GM23338 (cell line): ENCODE measurements at regions not wholly inside any gene's neighbourhood (a gene's known extent, or its start where the extent isn't known, plus 50 kb on each side); places are given as distances from the start of the nearest gene placed in this dataset.

Source experiments
- ATAC-seq: fragments of 200-7000 bp; cut with Tn5 transposase; 3 replicates; pipeline ENCODE4 v1.9.1; 2020
- DNase-seq: peaks from one replicate; pipeline ENCODE4 v3.0.0-alpha.2; 2015; ENCODE audit warnings: low spot score
- H2AFZ ChIP-seq: fragments of 200-600 bp; sonication (generic); 2 replicates; pipeline ENCODE4 v1.8.0; 2016; ENCODE audit warnings: antibody characterized with exemption, mild to moderate bottlenecking, moderate library complexity
- H3F3A ChIP-seq: fragments of 200-600 bp; sonication (generic); replicated peaks from 2 replicates; pipeline ENCODE4 v1.8.0; 2017; ENCODE audit warnings: antibody characterized with exemption, mixed run types, low read depth
- H3K27ac ChIP-seq: fragments of 200-600 bp; sonication (generic); 2 replicates; pipeline ENCODE4 v1.6.1; 2016; ENCODE audit warnings: low read depth
- H3K27me3 ChIP-seq: fragments of 200-600 bp; sonication (generic); 2 replicates; pipeline ENCODE4 v1.8.0; 2016; ENCODE audit warnings: mild to moderate bottlenecking, mixed run types, moderate library complexity; ENCODE audit not compliant: insufficient read depth
- H3K36me3 ChIP-seq: fragments of 200-600 bp; sonication (generic); 2 replicates; pipeline ENCODE4 v1.8.0; 2016; ENCODE audit warnings: mild to moderate bottlenecking; ENCODE audit not compliant: insufficient read depth
- H3K4me1 ChIP-seq: fragments of 200-600 bp; sonication (generic); 2 replicates; pipeline ENCODE4 v1.8.0; 2016; ENCODE audit warnings: mild to moderate bottlenecking, moderate library complexity; ENCODE audit not compliant: insufficient read depth
- H3K4me2 ChIP-seq: fragments of 200-600 bp; sonication (generic); 2 replicates; pipeline ENCODE4 v1.7.1; 2017; ENCODE audit warnings: mixed run types
- H3K4me3 ChIP-seq: fragments of 200-600 bp; sonication (generic); 2 replicates; pipeline ENCODE4 v1.6.1; 2016; ENCODE audit warnings: mixed run types
- H3K79me2 ChIP-seq: fragments of 200-600 bp; sonication (generic); replicated peaks from 2 replicates; pipeline ENCODE4 v1.8.0; 2017; ENCODE audit warnings: mild to moderate bottlenecking; ENCODE audit not compliant: insufficient read depth
- H3K9me2 ChIP-seq: fragments of 200-600 bp; sonication (generic); 2 replicates; pipeline ENCODE4 v1.8.0; 2017; ENCODE audit not compliant: insufficient read depth
- H4K20me1 ChIP-seq: fragments of 200-600 bp; sonication (generic); replicated peaks from 2 replicates; pipeline ENCODE4 v1.8.0; 2017; ENCODE audit warnings: mild to moderate bottlenecking; ENCODE audit not compliant: insufficient read depth
- H3K27ac Mint-ChIP-seq: 2 replicates; pipeline ENCODE4 v1.8.0; 2020; ENCODE audit warnings: inconsistent platforms, mild to moderate bottlenecking, moderate library complexity, mixed read lengths
- H3K27me3 Mint-ChIP-seq: 3 replicates; pipeline ENCODE4 v1.8.0; 2022; ENCODE audit warnings: low read depth, mild to moderate bottlenecking, moderate library complexity, mixed read lengths, inconsistent platforms; ENCODE audit not compliant: insufficient read depth, poor library complexity
- H3K36me3 Mint-ChIP-seq: 3 replicates; pipeline ENCODE4 v1.8.0; 2021; ENCODE audit warnings: low read depth, mild to moderate bottlenecking, inconsistent platforms, moderate library complexity, mixed read lengths
- H3K4me1 Mint-ChIP-seq: 3 replicates; pipeline ENCODE4 v1.8.0; 2020; ENCODE audit warnings: mild to moderate bottlenecking, inconsistent platforms, mixed read lengths
- H3K4me3 Mint-ChIP-seq: 3 replicates; pipeline ENCODE4 v1.8.0; 2021; ENCODE audit warnings: moderate library complexity, mild to moderate bottlenecking, inconsistent platforms, mixed read lengths
- H3K9me3 Mint-ChIP-seq: 3 replicates; pipeline ENCODE4 v1.8.0; 2020; ENCODE audit warnings: moderate library complexity, mild to moderate bottlenecking, inconsistent platforms, mixed read lengths
- ETS1 ChIP-seq: IDR thresholded peaks from 2 replicates; pipeline ENCODE4 v1.6.1; 2016; ENCODE audit warnings: antibody characterized with exemption
- EZH2phosphoT487 ChIP-seq: fragments of 200-600 bp; sonication (generic); IDR thresholded peaks from one replicate; pipeline ENCODE4 v1.8.1; 2018; ENCODE audit warnings: antibody characterized with exemption; ENCODE audit not compliant: unreplicated experiment
- POLR2AphosphoS5 ChIP-seq: IDR thresholded peaks from 2 replicates; pipeline ENCODE4 v1.6.1; 2016; ENCODE audit warnings: antibody characterized with exemption, low read depth
- TF ChIP-seq, protein P1 (sequence below): fragments of 250-450 bp; sonication (Bioruptor Pico); IDR thresholded peaks from 2 replicates; pipeline ENCODE4 v1.5.0; 2020; ENCODE audit warnings: mild to moderate bottlenecking, moderate library complexity

GRCh38 chr12:62075870-62076269, 184.3 kb upstream of the USP15 start (continued):
- TF ChIP-seq, protein P1, sequence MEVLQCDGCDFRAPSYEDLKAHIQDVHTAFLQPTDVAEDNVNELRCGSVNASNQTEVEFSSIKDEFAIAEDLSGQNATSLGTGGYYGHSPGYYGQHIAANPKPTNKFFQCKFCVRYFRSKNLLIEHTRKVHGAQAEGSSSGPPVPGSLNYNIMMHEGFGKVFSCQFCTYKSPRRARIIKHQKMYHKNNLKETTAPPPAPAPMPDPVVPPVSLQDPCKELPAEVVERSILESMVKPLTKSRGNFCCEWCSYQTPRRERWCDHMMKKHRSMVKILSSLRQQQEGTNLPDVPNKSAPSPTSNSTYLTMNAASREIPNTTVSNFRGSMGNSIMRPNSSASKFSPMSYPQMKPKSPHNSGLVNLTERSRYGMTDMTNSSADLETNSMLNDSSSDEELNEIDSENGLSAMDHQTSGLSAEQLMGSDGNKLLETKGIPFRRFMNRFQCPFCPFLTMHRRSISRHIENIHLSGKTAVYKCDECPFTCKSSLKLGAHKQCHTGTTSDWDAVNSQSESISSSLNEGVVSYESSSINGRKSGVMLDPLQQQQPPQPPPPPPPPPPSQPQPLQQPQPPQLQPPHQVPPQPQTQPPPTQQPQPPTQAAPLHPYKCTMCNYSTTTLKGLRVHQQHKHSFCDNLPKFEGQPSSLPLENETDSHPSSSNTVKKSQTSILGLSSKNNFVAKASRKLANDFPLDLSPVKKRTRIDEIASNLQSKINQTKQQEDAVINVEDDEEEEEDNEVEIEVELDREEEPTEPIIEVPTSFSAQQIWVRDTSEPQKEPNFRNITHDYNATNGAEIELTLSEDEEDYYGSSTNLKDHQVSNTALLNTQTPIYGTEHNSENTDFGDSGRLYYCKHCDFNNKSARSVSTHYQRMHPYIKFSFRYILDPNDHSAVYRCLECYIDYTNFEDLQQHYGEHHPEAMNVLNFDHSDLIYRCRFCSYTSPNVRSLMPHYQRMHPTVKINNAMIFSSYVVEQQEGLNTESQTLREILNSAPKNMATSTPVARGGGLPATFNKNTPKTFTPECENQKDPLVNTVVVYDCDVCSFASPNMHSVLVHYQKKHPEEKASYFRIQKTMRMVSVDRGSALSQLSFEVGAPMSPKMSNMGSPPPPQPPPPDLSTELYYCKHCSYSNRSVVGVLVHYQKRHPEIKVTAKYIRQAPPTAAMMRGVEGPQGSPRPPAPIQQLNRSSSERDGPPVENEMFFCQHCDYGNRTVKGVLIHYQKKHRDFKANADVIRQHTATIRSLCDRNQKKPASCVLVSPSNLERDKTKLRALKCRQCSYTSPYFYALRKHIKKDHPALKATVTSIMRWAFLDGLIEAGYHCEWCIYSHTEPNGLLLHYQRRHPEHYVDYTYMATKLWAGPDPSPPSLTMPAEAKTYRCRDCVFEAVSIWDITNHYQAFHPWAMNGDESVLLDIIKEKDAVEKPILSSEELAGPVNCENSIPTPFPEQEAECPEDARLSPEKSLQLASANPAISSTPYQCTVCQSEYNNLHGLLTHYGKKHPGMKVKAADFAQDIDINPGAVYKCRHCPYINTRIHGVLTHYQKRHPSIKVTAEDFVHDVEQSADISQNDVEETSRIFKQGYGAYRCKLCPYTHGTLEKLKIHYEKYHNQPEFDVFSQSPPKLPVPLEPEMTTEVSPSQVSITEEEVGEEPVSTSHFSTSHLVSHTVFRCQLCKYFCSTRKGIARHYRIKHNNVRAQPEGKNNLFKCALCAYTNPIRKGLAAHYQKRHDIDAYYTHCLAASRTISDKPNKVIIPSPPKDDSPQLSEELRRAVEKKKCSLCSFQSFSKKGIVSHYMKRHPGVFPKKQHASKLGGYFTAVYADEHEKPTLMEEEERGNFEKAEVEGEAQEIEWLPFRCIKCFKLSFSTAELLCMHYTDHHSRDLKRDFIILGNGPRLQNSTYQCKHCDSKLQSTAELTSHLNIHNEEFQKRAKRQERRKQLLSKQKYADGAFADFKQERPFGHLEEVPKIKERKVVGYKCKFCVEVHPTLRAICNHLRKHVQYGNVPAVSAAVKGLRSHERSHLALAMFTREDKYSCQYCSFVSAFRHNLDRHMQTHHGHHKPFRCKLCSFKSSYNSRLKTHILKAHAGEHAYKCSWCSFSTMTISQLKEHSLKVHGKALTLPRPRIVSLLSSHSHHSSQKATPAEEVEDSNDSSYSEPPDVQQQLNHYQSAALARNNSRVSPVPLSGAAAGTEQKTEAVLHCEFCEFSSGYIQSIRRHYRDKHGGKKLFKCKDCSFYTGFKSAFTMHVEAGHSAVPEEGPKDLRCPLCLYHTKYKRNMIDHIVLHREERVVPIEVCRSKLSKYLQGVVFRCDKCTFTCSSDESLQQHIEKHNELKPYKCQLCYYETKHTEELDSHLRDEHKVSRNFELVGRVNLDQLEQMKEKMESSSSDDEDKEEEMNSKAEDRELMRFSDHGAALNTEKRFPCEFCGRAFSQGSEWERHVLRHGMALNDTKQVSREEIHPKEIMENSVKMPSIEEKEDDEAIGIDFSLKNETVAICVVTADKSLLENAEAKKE (CRISPR knock-in tag) = no peak
- TF ChIP-seq POLR2AphosphoS5 (no peak), EZH2phosphoT487 (no peak)

- H3K9me3 Mint-ChIP-seq = no peaks in the 10 kb centered on the region
- no peaks in the 10 kb centered on the region for H3K36me3 Mint-ChIP-seq
- peak; percentile 20 for DNase-seq
- ATAC-seq = peak; percentile 65
- H3K4me1 Mint-ChIP-seq = peaks cover 8% of the 10 kb centered on the region; the same call in 2 of the 3 replicates
- Histone ChIP-seq H3F3A (no peaks in the 10 kb centered on the region), H4K20me1 (no peaks in the 10 kb centered on the region), H3K79me2 (no peaks in the 10 kb centered on the region), H3K4me3 (no peak overlapping the region), H3K4me1 (0 out of 2 replicates have a peak, but pooled peaks cover 3% of the 10 kb centered on the region), H3K4me2 (no peak overlapping the region), H2AFZ (0 out of 2 replicates have a peak overlapping the region, but pooled peaks have one; percentile 14), H3K9me2 (no peaks in the 10 kb centered on the region), H3K27me3 (no peaks in the 10 kb centered on the region), H3K36me3 (no peaks in the 10 kb centered on the region), H3K27ac (no peak overlapping the region)
- H3K27ac Mint-ChIP-seq = peak overlapping the region; percentile 8; the same call in 1 of the 2 replicates
- no peaks in the 10 kb centered on the region for H3K27me3 Mint-ChIP-seq
- no peak overlapping the region for H3K4me3 Mint-ChIP-seq
- no peak for TF ChIP-seq ETS1
Observed at GRCh38 chr12:62078020-62078419, 182.2 kb upstream of the USP15 start.
